HepG2 (cell line): ENCODE measurements at regions not wholly inside any gene's neighbourhood (a gene's known extent, or its start where the extent isn't known, plus 50 kb on each side); places are given as distances from the start of the nearest gene placed in this dataset.

ENCODE experiments used
- ETV5 ChIP-seq: IDR thresholded peaks from 2 replicates; pipeline ENCODE4 v1.6.1; 2018; ENCODE audit warnings: missing biosample characterization, missing genetic modification reagents, inconsistent platforms, borderline replicate concordance
- NCOR1 ChIP-seq: fragments of 200-600 bp; sonication (generic); IDR thresholded peaks from 2 replicates; pipeline ENCODE4 v1.7.0; 2017; ENCODE audit warnings: antibody characterized with exemption, low read length, borderline replicate concordance
- SP2 ChIP-seq: sonication (generic); formaldehyde crosslinking; IDR thresholded peaks from 2 replicates; pipeline ENCODE4 v1.5.1; 2020; ENCODE audit warnings: mild to moderate bottlenecking, missing genetic modification reagents
- SRSF4 ChIP-seq: fragments of 200-400 bp; formaldehyde crosslinking; IDR thresholded peaks from one replicate; pipeline ENCODE4 v1.6.1; 2018; ENCODE audit warnings: mild to moderate bottlenecking, low read depth, low read length, moderate library complexity; ENCODE audit not compliant: poor library complexity, severe bottlenecking
- TP53 ChIP-seq: sonication (generic); formaldehyde crosslinking; conservative IDR thresholded peaks from 2 replicates; pipeline ENCODE4 v1.4.0; 2020; ENCODE audit warnings: missing genetic modification reagents
- ZNF24 ChIP-seq: fragments of 450-650 bp; IDR thresholded peaks from 2 replicates; pipeline ENCODE4 v1.6.1; 2017; ENCODE audit warnings: antibody characterized with exemption, mild to moderate bottlenecking
- ZNF572 ChIP-seq: sonication (generic); formaldehyde crosslinking; IDR thresholded peaks from 2 replicates; pipeline ENCODE4 v1.5.1; 2020; ENCODE audit warnings: mild to moderate bottlenecking, missing genetic modification reagents
- TF ChIP-seq, protein P1 (sequence below): sonication (generic); formaldehyde crosslinking; IDR thresholded peaks from 2 replicates; pipeline ENCODE4 v1.9.0; 2021; ENCODE audit warnings: missing genetic modification reagents, borderline replicate concordance
- TF ChIP-seq, protein P2 (sequence below): sonication (generic); formaldehyde crosslinking; IDR thresholded peaks from 2 replicates; pipeline ENCODE4 v1.4.0; 2020; ENCODE audit warnings: missing genetic modification reagents, borderline replicate concordance
- TF ChIP-seq, protein P3 (sequence below): sonication (generic); formaldehyde crosslinking; IDR thresholded peaks from 2 replicates; pipeline ENCODE4 v1.8.1; 2023; ENCODE audit warnings: mild to moderate bottlenecking, missing genetic modification reagents, borderline replicate concordance
- TF ChIP-seq, protein P4 (sequence below): sonication (generic); formaldehyde crosslinking; IDR thresholded peaks from 2 replicates; pipeline ENCODE4 v1.4.0; 2020; ENCODE audit warnings: missing genetic modification reagents
- TF ChIP-seq, protein P5 (sequence below): sonication (generic); formaldehyde crosslinking; IDR thresholded peaks from 2 replicates; pipeline ENCODE4 v1.5.1; 2020; ENCODE audit warnings: missing genetic modification reagents, mild to moderate bottlenecking, borderline replicate concordance
- TF ChIP-seq, protein P6 (sequence below): sonication (generic); formaldehyde crosslinking; IDR thresholded peaks from 2 replicates; pipeline ENCODE4 v1.8.0; 2022; ENCODE audit warnings: missing genetic modification reagents, mild to moderate bottlenecking, inconsistent platforms, borderline replicate concordance

DNA sequence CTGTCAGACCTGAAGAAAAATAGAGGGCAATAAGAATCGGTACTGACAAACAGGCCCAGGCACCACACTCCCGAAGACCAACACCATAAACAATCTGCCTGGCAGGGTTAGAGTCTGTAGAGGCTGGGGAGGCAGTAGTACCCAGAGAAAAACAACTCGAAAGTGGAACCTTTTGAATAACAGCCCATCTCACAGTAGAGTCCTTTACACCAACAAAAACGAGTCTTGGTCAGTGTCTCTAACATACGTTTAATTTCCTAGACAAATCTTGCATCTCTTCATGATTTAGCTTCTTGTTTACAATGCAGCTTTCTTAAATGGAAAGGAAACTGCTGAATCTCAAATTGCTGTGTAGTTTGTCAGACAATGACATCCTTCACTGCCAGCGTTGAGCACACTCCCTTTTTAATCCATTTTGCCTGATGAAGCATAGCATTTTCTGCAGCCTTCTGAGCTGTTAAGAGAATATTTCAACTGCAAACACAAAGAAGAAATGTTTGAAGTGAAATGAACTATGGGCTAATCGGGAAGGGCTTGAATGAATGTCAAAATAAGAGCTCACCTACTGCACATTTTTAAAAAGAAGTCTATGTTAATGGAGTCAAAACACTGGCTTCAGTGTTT, 73.1 kb upstream of the DSG1 start (continued):
- TF ChIP-seq, protein P1, sequence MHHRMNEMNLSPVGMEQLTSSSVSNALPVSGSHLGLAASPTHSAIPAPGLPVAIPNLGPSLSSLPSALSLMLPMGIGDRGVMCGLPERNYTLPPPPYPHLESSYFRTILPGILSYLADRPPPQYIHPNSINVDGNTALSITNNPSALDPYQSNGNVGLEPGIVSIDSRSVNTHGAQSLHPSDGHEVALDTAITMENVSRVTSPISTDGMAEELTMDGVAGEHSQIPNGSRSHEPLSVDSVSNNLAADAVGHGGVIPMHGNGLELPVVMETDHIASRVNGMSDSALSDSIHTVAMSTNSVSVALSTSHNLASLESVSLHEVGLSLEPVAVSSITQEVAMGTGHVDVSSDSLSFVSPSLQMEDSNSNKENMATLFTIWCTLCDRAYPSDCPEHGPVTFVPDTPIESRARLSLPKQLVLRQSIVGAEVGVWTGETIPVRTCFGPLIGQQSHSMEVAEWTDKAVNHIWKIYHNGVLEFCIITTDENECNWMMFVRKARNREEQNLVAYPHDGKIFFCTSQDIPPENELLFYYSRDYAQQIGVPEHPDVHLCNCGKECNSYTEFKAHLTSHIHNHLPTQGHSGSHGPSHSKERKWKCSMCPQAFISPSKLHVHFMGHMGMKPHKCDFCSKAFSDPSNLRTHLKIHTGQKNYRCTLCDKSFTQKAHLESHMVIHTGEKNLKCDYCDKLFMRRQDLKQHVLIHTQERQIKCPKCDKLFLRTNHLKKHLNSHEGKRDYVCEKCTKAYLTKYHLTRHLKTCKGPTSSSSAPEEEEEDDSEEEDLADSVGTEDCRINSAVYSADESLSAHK (CRISPR knock-in tag), result no peak
- TF ChIP-seq, protein P2, sequence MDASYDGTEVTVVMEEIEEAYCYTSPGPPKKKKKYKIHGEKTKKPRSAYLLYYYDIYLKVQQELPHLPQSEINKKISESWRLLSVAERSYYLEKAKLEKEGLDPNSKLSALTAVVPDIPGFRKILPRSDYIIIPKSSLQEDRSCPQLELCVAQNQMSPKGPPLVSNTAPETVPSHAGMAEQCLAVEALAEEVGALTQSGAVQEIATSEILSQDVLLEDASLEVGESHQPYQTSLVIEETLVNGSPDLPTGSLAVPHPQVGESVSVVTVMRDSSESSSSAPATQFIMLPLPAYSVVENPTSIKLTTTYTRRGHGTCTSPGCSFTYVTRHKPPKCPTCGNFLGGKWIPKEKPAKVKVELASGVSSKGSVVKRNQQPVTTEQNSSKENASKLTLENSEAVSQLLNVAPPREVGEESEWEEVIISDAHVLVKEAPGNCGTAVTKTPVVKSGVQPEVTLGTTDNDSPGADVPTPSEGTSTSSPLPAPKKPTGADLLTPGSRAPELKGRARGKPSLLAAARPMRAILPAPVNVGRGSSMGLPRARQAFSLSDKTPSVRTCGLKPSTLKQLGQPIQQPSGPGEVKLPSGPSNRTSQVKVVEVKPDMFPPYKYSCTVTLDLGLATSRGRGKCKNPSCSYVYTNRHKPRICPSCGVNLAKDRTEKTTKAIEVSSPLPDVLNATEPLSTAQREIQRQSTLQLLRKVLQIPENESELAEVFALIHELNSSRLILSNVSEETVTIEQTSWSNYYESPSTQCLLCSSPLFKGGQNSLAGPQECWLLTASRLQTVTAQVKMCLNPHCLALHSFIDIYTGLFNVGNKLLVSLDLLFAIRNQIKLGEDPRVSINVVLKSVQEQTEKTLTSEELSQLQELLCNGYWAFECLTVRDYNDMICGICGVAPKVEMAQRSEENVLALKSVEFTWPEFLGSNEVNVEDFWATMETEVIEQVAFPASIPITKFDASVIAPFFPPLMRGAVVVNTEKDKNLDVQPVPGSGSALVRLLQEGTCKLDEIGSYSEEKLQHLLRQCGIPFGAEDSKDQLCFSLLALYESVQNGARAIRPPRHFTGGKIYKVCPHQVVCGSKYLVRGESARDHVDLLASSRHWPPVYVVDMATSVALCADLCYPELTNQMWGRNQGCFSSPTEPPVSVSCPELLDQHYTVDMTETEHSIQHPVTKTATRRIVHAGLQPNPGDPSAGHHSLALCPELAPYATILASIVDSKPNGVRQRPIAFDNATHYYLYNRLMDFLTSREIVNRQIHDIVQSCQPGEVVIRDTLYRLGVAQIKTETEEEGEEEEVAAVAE (CRISPR knock-in tag), result no peak
- no peak for TF ChIP-seq ETV5 (CRISPR knock-in tag)
- TF ChIP-seq ZNF572 (CRISPR knock-in tag), result no peak
- TF ChIP-seq, protein P3, sequence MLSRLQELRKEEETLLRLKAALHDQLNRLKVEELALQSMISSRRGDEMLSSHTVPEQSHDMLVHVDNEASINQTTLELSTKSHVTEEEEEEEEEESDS (CRISPR knock-in tag), result no peak
- TF ChIP-seq, protein P4, sequence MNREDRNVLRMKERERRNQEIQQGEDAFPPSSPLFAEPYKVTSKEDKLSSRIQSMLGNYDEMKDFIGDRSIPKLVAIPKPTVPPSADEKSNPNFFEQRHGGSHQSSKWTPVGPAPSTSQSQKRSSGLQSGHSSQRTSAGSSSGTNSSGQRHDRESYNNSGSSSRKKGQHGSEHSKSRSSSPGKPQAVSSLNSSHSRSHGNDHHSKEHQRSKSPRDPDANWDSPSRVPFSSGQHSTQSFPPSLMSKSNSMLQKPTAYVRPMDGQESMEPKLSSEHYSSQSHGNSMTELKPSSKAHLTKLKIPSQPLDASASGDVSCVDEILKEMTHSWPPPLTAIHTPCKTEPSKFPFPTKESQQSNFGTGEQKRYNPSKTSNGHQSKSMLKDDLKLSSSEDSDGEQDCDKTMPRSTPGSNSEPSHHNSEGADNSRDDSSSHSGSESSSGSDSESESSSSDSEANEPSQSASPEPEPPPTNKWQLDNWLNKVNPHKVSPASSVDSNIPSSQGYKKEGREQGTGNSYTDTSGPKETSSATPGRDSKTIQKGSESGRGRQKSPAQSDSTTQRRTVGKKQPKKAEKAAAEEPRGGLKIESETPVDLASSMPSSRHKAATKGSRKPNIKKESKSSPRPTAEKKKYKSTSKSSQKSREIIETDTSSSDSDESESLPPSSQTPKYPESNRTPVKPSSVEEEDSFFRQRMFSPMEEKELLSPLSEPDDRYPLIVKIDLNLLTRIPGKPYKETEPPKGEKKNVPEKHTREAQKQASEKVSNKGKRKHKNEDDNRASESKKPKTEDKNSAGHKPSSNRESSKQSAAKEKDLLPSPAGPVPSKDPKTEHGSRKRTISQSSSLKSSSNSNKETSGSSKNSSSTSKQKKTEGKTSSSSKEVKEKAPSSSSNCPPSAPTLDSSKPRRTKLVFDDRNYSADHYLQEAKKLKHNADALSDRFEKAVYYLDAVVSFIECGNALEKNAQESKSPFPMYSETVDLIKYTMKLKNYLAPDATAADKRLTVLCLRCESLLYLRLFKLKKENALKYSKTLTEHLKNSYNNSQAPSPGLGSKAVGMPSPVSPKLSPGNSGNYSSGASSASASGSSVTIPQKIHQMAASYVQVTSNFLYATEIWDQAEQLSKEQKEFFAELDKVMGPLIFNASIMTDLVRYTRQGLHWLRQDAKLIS (CRISPR knock-in tag), result no peak
- no peak for TF ChIP-seq SP2 (CRISPR knock-in tag)
- TF ChIP-seq TP53 (CRISPR knock-in tag), result no peak
- TF ChIP-seq NCOR1, result 0 out of 2 replicates have a peak, but pooled peaks have one; percentile 18
- TF ChIP-seq, protein P5, sequence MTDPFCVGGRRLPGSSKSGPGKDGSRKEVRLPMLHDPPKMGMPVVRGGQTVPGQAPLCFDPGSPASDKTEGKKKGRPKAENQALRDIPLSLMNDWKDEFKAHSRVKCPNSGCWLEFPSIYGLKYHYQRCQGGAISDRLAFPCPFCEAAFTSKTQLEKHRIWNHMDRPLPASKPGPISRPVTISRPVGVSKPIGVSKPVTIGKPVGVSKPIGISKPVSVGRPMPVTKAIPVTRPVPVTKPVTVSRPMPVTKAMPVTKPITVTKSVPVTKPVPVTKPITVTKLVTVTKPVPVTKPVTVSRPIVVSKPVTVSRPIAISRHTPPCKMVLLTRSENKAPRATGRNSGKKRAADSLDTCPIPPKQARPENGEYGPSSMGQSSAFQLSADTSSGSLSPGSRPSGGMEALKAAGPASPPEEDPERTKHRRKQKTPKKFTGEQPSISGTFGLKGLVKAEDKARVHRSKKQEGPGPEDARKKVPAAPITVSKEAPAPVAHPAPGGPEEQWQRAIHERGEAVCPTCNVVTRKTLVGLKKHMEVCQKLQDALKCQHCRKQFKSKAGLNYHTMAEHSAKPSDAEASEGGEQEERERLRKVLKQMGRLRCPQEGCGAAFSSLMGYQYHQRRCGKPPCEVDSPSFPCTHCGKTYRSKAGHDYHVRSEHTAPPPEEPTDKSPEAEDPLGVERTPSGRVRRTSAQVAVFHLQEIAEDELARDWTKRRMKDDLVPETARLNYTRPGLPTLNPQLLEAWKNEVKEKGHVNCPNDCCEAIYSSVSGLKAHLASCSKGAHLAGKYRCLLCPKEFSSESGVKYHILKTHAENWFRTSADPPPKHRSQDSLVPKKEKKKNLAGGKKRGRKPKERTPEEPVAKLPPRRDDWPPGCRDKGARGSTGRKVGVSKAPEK (CRISPR knock-in tag), result no peak
- TF ChIP-seq, protein P6, sequence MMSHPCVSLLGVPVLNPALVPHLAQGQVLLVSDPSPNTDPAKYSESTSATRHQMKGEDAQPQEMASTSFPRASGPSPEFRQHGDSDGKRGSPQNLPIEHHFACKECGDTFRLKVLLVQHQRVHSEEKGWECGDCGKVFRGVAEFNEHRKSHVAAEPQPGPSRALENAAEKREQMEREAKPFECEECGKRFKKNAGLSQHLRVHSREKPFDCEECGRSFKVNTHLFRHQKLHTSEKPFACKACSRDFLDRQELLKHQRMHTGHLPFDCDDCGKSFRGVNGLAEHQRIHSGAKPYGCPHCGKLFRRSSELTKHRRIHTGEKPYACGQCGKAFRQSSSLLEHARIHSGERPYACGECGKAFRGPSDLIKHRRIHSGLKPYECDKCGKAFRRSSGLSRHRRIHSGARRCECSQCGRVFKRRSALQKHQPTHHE (CRISPR knock-in tag), result no peak
- TF ChIP-seq SRSF4, result no peak
- 0 out of 2 replicates have a peak, but pooled peaks have one; percentile 10 for TF ChIP-seq ZNF24
